Stimulated activated CD4-positive, alpha-beta T cell treated with anti-CD3 and anti-CD28 coated beads, Interleukin-1b, Interleukin-23, amount 100 ng/mL, for 24 hours (primary cell): ENCODE measurements at regions not wholly inside any gene's neighbourhood (a gene's known extent, or its start where the extent isn't known, plus 50 kb on each side); places are given as distances from the start of the nearest gene placed in this dataset.

Experiments
- DNase-seq, 4 experiments: peaks; one replicate each; pipeline ENCODE4 v3.0.0-alpha.2; 2020; ENCODE audit warnings: low read depth in 4 of 4, low spot score in 1 of 4

DNA sequence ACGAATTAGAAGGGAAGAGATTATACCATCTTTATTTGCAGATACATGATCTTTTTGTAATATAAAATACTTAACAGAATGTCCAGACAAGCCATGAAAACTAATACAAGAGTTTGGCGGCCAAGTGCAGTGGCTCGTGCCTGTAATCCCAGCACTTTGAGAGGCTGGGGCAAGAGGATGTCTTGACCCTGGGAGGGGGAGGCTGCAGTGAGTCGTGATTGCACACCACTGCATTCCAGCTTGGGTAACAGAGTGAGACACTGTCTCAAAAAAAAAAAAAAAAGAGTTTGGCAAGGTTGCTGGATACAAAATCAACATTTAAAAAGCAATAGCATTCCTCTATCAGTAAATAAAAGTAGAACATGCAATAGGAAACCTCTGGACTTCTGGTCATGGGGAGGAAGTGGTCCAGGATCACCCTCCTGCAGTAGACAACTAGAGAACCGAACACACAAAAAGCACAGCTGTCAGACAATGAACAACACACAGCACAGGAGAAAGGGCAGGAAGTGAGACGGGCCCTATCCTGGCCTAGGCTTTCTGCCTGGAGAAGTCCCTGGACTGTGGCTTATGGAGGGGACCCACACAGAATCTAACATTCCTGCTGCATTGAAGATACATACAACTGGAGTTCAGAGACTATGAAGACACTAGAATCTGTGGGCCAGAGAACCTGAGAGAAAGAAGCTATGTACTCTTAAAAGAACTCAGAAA is 118.9 kb upstream of the ARL4C start:
- no peak for DNase-seq

DNA sequence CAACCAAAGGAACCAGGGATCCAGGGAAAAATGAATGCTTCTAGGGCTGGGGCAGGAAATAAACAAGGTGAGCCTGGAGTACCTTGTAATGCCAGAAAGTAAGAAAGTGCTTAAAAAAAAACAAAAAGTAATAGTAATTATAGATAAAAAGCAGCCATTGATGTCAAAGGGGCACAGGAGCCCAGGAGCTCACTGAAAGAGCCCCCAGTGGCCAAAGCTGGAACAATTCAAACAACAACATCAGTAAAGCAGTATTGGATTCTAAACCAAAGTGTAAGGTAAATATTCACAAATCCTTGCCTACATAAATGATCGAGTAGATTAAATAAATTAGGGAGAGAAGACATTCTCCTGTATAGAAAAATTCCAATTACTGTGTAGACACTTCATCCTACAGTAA is 114.3 kb upstream of the ARL4C start:
- DNase-seq, result no peak

DNA sequence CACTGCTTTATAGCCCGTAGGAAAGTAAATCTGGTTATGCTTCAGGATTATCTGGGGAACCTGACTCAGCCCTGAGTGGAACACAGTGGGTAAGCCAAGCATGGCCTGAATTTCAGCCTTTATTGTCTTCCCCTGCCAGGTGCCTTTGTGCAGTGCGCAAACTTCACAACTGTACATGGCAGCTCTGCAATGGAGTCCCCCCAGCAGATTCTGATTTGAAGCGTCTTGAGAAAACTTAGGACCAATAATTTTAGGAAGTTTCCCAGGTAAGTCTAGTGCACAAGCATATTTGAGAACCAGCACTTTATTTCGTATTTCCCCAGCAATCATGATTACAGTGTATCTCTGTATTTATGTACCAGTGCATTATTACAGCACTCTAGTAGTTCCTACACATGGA is 112.1 kb upstream of the ARL4C start:
- no peak for DNase-seq

DNA sequence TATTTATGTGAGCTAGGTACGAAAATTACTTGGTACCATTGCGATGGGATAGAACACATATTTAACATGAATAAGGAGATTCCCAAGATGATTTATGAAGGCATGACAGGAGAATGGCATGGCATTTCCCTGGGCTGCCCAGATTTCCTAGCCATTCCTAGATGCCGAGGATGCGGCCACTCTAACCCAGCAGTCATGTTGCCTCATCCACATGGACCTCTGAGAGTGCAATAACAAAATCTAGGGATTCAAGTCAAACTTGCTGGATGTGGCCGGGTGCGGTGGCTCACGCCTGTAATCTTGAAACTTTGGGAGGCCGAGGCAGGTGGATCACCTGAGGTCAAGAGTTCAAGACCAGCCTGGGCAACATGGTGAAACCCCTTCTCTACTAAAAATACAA is 110.8 kb upstream of the ARL4C start:
- no peak for DNase-seq

DNA sequence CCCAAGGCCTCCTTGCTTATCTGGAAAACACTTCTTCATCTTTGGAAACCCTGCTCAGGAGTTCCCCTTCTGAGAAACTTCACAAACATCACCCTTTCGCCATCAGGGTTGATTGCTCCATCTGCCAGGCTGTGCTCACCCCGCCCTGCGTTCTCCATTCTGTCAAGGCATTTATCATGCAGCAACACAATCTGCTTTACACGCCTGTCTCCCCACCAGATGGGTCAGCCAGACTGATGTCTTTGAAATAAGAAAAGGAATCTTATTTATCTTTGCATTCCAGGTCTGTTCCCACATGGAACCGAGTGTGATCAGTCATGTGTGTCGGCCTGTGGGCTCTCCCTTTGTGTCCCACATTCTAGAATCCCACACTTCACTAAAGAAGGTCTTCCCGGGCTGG is 110.0 kb upstream of the ARL4C start:
- DNase-seq, result no peak

DNA sequence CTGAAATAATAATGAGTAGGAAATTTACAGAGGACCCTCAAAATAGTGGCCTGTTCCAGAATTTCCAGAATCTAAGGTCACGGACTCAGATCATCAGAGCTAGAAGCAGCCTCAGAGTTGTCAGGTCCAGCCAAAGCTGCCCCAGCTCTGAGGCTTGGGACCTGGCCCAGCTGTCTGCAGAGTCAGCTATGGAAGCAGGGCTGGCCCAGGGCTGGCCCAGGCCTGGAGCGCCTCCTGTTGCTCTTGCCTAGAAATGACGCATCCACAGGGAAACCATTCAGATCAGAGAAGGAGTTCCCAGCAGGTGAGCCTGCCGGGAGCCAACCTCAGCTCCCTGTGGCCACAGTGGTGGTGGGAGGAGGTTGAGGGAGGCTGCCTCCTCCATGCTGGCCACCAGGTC is 106.7 kb upstream of the ARL4C start:
- DNase-seq, result no peak

DNA sequence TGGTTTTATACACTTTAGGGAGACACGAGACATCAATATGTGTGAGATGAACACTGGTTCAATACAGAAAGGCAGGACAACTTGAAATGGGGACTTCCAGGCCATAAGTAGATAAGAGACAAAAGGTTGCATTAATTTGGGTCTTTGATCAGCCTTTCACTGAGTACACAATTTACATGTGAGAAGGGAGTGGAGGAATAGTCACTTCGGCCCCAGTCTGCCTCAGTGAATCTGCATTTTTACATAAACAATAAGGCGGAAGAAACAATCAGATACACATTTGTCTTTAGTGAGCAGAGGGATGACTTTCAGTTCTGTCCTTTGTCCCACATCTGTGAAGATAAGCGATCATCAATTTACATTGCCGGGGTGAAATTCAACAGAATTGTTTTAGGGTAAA is 104.3 kb upstream of the ARL4C start:
- DNase-seq, result no peak

DNA sequence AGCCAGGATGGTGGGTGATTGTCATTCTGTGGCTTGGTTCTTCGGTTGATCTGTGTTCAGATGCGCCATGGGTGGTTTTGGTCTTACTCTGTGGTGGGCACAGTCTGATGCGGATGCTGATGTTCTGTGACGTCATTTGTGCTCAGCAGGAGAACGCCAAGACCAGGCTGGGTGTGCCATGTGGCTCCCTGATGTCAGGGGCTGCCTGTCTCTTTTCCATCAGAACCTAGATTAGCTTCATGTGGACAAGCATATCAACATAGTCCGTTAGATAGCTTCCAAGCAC is 100.6 kb upstream of the ARL4C start:
- DNase-seq, result no peak

DNA sequence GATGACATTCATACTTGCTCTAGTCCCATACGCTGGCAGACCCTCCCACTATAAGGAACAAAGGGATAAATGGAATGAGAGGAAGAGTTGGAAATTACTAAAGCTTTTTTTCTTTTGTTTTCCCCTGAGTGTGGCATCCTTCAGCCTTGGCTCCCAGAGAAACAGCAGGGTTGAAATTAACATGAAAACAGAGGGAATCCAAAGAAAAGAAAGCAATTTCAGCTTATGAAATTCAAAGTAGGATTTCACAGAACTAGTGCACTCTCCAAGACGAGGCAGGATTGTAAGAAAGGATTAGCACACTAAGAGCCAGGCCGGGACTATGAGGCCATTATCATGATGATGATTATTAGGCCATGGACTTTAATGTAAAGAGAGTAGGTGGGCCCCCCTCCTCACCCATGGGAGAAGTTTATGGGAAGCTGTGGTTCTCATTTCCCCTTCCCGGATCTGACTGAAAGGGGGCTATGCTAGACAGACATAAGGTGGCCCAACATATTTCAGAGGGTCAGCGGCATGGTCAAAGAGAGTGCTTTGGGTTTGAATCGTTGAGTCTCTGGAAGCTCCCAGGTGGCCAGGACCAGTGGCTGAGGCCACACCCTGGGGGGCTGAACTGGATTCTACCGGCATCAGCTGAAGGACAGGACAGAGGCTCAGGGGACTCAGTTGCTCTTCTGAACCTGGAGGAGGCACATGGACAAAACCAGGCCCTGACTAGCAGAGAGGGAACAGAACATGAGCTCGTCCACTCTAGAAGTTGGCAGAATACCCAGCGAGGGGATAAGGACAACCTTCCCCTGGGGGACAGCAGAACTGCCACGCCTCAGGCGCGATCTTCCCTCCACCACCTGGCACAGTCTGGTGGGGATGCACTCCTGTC is 100.1 kb upstream of the ARL4C start:
- no peak for DNase-seq

DNA sequence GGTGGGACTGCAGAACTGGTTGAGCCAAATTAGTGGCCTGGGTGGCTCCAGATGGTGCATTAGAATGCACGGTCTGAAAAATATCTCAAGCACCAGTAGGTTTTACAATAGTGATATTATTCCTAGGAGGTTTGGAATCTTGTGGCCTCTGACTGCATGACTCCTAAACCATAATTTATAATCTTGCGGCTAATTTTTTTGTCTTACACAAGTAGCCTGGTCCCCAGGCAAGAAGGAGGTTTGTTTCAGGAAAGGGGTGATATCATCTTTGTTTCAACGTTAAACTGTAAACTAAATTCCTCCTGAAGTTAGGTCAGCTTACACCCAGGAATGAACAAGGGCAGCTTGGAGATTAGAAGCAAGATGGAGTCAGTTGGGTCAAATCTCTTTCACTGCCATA is 98.9 kb upstream of the ARL4C start:
- DNase-seq, result no peak

DNA sequence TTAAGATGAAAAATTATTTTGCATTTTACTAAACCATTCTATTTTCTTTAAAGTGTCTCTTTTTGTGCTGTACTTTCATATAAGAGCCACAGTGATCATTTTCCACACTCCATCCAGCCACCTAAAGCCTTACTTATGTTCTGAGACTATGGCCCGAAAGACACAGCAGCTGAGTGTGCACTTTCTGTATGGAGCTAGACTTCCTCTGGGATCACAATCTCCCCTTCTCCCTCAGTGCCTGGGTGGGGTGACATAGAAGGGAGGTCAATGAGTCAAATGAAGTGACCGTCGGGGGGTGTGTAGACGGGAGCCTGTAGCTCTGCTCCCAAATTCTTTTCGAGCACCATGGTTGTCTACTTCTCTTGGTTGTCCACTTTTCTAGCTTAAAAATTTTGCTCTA is 97.8 kb upstream of the ARL4C start:
- DNase-seq, result no peak

DNA sequence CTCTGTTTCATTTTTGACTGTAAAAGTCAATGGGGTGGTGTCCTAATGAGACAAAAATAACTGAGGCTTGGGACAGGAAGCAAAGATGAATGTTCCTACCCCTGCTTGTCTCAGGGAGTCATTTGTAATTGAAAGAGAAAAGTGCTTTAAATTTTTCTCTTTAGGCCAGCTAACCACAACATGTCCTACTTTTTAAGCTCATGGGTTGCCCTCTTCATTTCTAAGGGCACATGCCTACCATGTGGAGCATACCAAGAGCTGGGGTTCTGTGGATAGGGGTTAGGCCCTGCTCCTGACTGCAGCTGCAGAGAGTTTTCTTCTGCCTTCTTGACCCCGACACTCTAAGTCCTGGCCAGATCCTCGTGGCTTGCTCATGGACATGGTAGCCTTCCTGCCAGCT is 96.8 kb upstream of the ARL4C start:
- no peak for DNase-seq

DNA sequence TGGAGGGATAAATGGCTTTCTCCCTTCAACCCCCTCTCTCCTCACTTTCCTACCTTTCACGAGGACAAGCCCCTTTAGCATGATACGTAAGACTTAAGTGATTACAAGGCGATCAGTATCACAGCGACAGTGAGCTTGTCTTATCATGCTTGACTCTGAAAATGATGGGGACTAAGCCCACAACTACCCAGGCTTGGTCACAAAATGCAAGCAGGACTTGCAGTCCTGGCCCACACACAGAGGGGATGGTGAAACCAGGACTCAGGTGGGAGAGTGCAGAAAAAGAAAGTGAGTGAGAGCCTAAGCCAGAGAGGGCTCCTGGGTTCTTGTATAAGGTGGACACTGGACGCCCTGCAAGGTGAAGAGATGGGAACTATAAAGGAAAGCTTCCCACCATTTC is 95.7 kb upstream of the ARL4C start:
- DNase-seq, result no peak

DNA sequence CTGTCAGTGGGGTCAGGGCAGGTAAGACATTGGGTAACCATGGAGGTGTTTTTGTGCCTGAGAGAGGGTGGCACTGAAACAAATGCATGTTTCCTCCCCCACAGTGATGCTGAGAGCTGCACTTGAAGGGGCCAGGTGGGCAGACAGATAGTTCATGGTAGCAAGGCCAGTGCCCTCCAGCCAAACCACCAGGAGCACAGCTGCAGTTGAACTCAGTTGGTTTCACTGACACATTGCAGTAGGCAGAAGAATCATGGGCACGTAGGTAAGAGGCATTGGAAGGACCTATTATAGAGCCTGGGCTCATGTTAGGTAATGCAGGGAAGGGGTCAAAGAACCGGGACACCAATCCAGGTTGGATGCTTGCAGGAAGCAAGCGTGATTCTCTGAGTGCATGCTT is 93.2 kb upstream of the ARL4C start:
- no peak for DNase-seq

DNA sequence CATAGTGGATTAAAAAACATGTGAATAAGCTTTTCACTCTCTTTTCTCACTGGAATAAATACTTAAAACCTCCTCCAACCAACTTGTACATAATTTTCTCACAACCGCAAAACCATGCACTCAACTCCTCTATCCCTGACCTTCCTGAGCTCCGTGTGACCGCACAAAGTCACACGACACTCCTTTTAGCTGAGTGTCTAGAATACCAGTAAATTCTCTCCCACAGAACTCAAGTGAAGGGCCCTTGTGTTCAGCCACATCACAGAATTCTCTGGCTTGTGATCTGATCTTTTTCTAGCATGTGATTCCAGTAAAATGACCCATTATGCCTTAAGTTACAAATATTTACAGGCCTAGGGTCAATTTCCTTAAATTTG is 91.2 kb upstream of the ARL4C start:
- no peak for DNase-seq

DNA sequence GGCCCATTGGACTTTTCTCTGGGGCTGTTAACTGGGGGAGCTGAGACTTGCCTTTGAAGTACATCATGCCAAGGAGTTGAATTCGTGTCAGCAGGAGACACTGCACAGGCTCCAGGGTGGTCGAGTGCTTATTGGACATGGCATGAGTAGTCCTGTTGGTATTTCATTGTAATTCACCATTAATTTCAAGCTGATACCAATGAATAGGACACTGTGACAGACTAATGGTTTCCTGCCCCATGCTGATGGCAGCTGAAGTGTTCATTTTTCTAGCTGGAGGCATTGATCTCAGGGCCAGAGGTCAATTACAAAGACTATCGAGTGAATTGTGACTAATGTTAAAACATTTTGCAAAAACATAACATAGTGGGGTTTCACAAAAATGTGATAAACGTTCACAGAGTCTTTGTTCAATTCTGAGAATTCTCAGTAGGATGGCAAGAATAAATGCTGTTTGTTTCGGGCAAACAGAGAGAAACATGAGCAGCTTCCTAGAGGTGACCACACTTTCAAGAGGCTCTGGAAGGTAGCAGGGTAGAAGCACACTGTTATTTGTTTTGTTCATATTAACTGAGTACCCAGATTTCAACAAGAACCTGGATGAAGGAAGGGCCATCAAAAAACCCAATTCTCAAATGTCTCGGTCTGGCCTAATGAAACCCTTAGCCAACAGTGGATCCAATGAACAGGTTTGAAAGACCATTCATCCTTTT is 90.6 kb upstream of the ARL4C start:
- no peak for DNase-seq

DNA sequence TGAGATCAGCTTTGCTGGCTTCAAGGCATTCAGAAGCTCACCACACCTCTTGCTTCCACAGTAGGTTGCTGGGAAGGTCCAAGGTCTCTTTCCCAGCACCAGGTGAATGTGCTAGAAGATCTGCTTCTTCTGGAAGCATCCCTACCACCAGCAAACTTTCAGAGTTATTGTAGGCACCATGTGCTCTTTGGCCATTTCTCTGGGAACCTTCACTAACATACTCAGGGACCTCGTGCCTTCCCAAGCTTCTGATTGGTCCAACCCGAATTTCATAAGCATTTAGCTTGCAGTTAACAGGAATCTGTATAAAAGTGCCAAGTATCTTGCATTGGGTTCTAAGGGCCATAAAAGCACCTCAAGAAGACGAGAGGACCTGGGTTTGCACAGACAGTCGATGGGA is 86.5 kb upstream of the ARL4C start:
- DNase-seq, result no peak

DNA sequence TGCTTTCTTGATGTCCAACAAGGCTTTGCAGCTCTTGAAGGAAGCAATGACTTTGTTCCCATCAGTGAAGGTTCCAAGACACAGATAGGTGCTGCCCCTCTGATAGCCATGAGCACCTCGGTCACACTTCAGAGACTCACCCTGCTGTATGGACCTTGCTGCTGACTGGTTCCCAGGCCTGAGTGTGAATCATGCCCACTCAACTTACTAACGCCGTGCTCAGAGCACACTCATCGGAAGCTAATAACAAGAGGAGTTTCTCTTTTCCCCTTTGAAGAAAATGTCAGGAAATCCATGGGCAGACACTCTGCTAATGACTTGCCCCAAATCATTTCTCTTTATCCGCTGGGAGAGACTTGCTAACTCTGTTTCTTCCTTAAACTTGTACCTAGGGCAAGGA is 83.8 kb upstream of the ARL4C start:
- DNase-seq, result no peak

DNA sequence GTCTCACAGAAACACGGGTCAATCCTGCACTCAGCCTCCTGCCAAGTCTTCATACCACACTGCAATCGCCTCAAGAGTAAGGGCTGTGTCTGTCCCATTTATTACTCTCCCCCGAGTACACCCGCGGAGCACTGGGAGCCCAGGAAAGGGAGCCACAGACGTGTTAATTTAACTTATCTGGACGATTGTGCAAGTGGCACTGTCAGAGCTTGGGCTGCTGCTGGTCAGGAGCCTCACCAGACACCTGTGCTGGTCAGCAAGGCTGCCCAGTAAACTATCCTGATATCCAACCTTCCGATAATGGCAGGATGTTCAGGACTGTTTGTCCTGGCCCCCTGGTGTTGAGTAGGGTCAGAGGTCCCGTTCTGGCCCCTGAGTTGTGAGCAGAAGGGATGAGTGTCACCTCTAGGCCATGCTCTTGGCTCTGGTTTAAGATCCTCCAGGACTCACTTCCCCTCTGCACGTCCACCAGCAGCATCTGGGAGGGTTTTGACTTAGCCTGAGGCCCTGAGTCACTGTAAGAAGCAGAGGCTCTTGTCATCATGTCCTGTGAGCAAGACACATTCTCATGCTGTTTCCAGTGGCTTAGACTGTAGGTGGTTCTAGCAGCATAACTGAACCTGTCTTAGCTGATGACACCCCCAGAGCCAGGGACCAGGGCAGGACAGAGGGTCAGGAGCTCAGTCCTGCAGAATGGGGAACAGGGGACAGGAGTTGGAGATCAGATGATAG is 82.5 kb upstream of the ARL4C start:
- no peak for DNase-seq

DNA sequence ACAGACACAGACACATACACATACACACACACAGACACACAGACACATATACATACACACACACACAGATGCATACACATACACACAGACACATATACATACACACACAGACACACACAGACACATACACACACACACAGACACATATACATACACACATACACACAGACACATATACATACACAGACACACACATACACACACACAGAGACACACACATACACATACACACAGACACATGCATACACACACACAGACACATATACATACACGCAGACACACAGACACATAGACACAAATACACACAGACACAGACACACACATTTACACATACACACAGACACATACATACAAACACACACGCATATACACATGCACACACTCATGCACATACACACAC is 81.5 kb upstream of the ARL4C start:
- no peak for DNase-seq

DNA sequence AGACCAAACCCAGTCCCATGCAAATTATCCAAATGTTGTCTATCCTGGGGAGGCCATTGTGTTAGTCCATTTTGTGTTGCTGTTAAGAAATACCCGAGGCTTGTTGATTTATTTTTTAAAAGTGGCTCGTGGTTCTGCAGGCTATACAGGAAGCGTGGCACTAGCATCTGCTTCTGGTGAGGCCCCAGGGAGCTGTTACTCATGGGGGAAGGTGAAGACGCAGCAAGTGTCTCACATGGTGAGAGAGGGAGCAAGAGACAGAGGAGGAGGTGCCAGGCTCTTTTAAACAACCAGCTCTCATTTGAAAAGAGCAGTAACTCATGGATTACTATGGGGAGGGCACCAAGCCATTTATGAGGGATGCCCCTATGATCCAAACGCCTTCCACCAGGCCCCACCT is 80.3 kb upstream of the ARL4C start:
- DNase-seq, result no peak
